ENCODE measurements at regions not wholly inside any gene's neighbourhood (a gene's known extent, or its start where the extent isn't known, plus 50 kb on each side); places are given as distances from the start of the nearest gene placed in this dataset.
A peak's percentile ranks its signal among the peaks of the same experiment; 100 is the strongest.
"Not testable (repeated sequence)": the region's sequence is repeated elsewhere in the genome, so short reads cannot be mapped to it uniquely, and the experiment has no call there.

DNA sequence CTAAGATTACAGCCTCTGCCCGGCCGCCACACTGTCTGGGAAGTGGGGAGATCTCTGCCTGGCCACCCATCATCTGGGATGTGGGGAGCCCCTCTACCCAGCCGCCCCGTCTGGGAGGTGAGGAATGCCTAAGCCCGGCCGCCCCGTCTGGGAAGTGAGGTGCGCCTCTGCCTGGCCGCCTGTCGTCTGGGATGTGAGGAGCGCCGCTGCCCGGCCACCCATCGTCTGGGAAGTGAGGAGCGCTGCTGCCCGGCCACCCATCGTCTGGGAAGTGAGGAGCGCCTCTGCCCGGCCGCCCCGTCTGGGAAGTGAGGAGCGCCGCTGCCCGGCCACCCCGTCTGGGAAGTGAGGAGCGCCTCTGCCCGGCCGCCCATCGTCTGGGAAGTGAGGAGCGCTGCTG, 135.9 kb upstream of the PROKR2 start:
- not testable (repeated sequence) for DNase-seq

DNA sequence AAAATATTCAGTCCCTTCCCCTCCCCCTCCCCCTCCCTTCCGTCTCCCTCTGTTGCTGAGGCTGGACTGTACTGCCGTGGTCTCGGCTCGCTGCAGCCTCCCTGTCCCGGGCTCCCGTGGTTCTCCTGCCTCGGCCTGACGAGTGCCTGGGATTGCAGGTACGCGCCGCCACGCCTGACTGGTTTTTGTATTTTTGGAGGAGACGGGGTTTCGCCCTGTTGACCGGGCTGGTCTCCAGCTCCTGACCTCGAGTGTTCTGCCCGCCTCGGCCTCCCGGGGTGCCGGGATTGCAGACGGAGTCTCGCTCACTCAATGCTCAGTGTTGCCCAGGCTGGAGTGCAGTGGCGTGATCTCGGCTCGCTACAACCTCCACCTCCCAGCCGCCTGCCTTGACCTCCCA, 135.5 kb upstream of the PROKR2 start:
- not testable (repeated sequence) for DNase-seq

DNA sequence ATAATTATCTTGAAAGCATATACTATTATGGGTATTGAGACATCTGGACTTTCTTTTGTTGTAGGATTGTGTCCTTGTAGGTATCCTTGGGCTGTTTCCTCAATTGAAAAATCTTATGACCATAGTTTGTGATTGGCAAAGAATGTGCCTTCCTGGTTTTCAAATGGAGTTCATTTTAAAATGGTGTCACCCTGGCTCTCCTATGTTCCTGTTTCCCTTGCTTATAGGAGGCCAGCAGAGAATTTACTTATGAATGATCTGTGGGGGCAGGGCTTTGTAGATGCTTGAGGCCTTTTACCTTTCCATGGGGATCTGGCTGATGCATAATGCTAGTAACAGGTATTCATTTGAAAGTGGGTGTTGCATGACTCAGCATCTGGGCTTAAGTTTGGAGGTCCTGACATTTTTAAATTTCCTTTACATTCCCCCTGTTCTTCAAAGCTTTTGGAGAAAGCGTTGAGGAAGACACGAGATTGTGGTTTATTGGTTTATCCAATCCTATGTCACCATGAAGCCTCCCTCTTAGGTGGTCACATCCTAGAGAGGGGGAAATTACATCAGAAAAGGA, 135.0 kb upstream of the PROKR2 start:
- DNase-seq, result no peak

DNA sequence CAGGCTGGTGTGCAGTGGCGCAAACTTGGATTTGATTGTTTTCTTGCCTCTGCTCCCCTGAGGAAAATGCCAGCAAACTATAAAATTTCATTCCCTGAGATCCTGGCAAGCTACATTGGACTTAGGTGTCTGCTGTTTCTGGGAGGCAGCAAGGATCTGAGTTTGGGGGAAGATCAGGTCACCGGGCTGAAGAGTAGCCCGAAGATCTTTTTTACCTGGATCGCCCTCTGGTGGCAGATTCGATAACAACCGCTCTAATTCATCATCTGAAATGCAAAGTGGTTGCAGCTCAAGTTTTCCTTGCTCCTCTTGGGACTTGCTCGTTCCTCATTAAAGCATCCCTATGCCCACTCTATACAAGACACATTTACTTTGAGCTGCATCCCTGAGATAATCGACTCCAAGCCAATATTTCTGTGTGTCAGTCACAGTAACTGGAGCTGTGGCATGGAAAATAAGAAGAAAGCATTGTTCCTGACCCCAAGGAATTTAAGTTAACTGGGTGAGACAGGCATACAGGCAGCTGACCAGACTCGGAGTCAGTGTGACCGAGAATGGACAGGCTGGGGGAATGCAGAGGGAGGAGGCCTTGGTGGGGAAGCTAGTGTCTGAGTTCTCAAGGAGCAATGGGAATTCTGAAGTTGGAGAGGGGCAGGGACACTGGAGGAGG, 131.8 kb upstream of the PROKR2 start:
- DNase-seq, result peak; percentile 6 to 49

DNA sequence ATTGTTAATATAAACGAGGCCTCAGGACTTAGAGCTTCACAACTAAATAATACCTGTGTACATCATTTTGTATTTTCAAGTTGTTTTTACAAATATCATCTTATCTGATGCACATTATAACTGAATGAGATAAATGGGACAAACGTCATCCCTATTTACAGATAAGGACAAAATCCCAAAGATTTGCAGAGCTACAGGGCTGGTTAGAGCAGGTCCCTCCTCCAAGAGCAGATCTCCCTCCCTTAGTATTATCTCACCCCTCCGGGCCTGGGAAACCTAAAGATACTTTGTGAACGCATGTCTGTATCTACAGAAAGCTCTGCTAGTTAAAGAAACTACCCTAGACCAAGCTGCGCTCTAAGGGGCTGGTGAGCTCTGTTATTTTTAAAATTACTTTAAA, 130.4 kb upstream of the PROKR2 start:
- DNase-seq, result no peak

GRCh38 chr20:5445611-5446010, 128.9 kb upstream of the PROKR2 start:
- no peak for DNase-seq

- DNase-seq, result no peak
Measured at GRCh38 chr20:5442101-5442500, 125.3 kb upstream of the PROKR2 start.

DNA sequence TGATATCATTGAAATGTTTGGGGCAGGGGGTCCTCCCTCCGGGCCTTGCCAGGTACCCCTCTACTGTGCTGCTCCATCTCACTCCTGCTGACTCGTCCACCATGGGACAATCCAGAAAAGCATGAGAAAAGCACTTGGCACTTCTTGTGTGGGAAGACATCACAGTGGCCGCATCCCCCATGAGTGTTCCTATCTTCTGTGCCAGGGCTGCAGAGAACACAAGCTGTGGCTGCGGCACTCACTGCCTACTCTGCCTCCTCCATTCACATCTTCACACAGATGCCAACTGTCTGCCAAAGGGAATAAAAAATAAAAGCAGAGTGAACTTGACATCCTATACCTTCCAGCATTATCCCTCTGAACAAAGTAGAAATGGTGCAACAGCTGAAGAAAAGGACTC, 117.4 kb upstream of the PROKR2 start:
- no peak for DNase-seq

GRCh38 chr20:5433352-5433751, 116.6 kb upstream of the PROKR2 start:
- DNase-seq, result no peak

DNA sequence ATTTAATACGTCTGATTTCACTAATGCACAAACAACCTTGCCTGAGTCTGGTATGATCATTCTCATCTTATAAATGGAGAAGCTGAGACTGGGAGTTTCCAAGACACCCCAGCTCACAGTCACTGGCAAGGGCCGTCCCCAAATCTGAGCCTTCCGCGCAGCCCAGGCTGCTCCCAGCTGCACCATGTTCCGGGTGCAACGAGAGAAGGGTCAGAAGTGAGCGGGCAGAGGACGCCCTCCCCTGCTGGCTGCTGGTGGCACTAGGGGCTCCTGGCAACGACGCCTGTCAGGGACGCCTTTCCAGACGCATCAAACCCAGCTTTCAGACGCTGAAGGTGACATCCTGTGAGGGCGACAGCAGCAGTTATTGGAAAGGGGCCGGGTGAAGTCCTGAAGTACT, 115.3 kb upstream of the PROKR2 start:
- DNase-seq, result no peak

DNA sequence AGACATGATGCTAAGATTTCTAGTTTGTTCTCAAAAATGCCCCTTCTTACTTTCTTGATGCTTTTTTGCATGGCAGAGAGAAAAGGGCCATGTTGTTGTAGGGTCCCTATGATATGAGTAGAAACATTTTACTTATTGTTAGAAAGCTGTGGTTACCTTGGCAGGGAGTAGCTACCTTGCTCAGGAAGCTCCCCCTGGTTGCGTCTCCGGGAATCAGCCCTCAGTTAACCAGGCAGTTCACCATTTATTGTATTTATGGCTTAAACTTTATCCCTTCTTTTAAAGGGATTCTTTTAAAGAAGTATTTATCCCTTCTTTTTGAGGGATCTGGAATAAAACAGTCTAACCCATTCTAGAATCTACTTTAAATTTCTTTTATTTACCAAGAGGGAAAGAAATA, 113.9 kb upstream of the PROKR2 start:
- DNase-seq, result no peak

- no peak for DNase-seq
Measured at GRCh38 chr20:5426026-5426425, 109.3 kb upstream of the PROKR2 start.

- no peak for DNase-seq
Measured at GRCh38 chr20:5416086-5416485, 99.3 kb upstream of the PROKR2 start.

DNA sequence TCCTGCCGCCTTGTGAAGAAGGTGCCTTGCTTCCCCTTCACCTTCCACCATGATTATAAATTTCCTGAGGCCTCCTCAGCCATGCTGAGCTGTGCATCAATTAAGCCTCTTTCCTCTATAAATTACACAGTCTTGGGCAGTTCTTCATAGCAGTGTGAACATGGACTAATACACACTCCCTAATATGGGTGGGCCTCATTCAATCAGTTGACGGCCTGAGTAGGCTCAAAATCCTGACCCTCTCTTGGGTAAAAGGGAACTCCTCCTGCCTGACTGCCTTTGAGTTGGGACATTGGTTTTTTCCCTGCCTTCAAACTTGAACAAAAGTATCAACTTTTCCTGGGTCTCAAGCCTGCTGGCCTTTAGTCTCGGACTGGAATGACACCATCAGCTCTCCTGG, 96.6 kb upstream of the PROKR2 start:
- no peak for DNase-seq

DNA sequence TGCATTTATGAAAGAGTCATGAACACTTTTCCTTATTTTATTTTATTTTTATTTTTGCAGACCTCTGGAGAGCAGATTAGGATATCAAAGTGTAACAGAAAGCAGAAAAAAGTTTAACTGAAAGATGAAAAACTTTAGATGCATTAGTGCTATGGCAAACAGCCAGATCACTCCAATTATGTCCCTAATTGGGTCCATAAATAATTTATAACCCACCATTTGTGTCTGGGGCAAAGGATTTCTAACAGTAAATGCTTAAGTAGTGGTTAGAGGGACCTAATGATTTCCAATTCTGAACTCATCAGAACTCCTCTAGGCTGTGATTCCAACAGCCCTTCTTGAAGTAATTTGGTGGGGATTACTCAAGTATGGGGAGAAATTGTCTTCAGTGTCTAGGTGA, 93.7 kb upstream of the PROKR2 start:
- no peak for DNase-seq

DNA sequence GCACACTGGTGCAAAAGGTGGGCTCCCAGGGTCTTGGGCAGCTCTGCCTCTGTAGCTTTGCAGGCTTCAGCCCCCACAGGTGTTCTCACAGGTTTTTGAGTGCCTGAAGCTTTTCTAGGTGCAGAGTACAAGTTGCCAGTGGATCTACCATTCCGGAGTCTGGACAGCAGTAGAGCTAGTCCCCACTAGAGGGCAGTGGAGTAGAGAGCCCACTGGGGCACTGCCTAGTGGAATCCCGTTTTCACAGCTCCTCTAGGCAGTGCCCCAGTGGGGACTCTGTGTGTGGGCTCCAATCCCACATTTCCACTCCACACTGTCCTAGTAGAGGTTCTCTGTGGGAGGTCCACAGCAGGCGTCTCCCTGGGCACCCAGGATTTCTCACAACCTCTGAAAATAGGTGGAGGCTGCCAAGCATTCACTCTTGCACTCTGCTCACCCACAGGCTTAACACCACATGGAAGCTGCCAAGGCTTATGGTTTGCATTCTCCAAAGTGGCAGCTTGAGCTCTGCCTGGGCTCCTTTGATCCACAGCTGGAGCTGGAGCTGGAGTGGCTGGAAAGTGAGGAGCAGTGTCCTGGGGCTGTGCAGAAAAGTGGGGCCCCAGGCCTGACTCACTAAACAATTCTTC, 86.3 kb upstream of the PROKR2 start:
- no peak for DNase-seq

- no peak for DNase-seq
Measured at GRCh38 chr20:5401277-5401875, 84.6 kb upstream of the PROKR2 start.

DNA sequence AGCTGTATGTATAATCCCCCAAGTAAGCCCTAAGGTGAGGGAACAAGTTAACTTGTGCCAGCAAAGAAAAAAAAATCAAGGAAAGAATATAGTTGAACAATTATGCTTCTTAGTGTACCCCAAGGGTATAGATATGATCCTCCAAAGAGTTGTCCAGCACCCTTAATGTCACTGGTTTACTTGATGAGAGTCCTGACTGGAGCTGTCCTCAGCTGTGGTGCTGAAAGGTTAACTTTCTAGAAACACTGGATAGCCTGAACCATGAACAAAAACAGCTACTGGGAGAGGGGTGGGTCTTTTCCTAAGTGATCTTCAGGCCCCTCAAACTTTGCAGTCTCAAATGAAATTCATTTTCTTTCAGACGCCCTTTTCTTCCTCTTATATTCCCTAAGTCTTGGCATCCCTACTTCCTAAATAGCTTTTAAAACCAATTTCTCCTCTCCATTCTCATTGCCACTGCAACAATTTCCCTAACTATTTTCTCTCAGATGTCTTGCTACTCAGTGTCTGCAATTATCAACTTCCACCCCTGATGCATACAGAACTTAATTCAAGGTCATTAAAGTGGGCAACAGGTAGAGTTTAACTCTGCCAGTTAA, 83.5 kb upstream of the PROKR2 start:
- no peak for DNase-seq

- no peak for DNase-seq
Measured at GRCh38 chr20:5397393-5397792, 80.6 kb upstream of the PROKR2 start.

DNA sequence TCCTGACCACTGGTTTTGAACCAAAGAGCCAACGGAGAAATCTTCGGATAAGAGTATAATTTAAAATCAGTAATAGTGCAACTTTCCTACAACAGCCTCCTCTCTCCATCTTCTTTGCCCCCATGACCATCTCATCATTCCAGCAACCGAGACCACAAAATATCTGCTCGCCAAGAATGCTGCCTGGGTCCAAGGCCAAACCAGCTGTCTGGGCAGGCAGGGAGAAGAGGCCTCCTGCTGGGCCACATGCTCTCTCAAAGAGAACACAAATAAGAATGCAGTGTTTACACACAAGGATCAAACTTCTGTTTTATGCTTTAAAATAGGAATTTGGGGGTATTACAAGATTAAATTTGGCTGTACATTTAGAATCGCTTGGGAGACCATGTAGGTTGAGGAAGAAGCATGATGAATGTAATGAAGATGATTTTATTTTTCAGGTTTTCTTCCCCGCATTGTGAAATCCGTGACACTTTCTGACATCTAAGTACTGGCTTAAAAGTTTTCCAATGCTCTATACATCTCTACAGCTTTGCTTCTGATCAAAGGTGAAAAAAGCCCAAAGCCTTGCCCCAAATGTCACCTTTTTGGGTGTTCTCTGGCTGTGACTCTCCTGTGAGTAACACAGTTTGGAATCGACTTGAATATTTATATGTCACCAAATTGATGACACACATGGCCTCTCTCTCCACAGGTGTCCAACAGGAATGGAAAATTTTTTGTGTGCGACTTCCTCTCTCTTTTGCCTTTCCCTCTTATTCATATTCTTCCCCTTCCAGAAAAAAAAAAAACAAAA, 79.4 kb upstream of the PROKR2 start:
- DNase-seq, result no peak

GRCh38 chr20:5393218-5393870, 76.6 kb upstream of the PROKR2 start:
- DNase-seq, result no peak

DNA sequence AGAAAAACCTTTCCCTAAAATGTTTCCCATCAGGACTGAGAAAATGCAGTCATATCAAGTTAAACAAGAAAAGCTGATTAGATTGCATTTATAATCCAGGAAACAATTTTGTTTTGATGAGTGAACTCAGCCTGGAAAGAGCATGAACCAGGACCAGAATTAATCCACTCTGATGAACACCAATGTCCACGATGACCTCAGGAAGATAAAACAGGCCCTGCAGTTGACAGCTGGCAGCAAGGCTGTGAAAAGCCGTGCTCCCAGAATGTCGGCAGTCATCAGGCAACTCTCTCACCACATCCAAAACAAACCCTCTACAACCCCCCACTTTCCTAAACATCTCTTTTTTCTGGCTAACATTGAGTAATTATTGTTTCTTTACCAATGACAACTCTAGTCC, 74.0 kb upstream of the PROKR2 start:
- no peak for DNase-seq
